ENCODE measurements at regions not wholly inside any gene's neighbourhood (a gene's known extent, or its start where the extent isn't known, plus 50 kb on each side); places are given as distances from the start of the nearest gene placed in this dataset.

- Mint-ChIP-seq H3K27ac (no peak overlapping the region), H3K4me1 (ENCODE audit: low read depth) (no peaks in the 10 kb centered on the region), H3K27me3 (no peaks in the 10 kb centered on the region), H3K36me3 (no peaks in the 10 kb centered on the region), H3K9me3 (ENCODE audit: low read depth) (no peaks in the 10 kb centered on the region), H3K4me3 (no peak overlapping the region)
Observed at GRCh38 chr1:82423174-82423815, 622.6 kb downstream of the ADGRL2 start.

- Mint-ChIP-seq H3K4me3 (no peak overlapping the region), H3K27me3 (no peaks in the 10 kb centered on the region), H3K4me1 (ENCODE audit: low read depth) (no peaks in the 10 kb centered on the region), H3K27ac (no peak overlapping the region), H3K36me3 (no peaks in the 10 kb centered on the region), H3K9me3 (ENCODE audit: low read depth) (no peaks in the 10 kb centered on the region)
Observed at GRCh38 chr1:82421782-82422181, 621.0 kb downstream of the ADGRL2 start.

- Mint-ChIP-seq H3K36me3 (no peaks in the 10 kb centered on the region), H3K4me3 (no peak overlapping the region), H3K27ac (no peak overlapping the region), H3K9me3 (ENCODE audit: low read depth) (no peaks in the 10 kb centered on the region), H3K27me3 (no peaks in the 10 kb centered on the region), H3K4me1 (ENCODE audit: low read depth) (no peaks in the 10 kb centered on the region)
Observed at GRCh38 chr1:82420584-82420983, 619.9 kb downstream of the ADGRL2 start.

GRCh38 chr1:82411605-82412004 lies 610.9 kb downstream of the ADGRL2 start:
- Mint-ChIP-seq H3K9me3 (ENCODE audit: low read depth) (peaks cover 1% of the 10 kb centered on the region), H3K36me3 (no peaks in the 10 kb centered on the region)

GRCh38 chr1:82405333-82405732 lies 604.6 kb downstream of the ADGRL2 start:
- no peak overlapping the region for H3K4me3 Mint-ChIP-seq
- no peaks in the 10 kb centered on the region for H3K36me3 Mint-ChIP-seq
- H3K9me3 Mint-ChIP-seq (ENCODE audit: low read depth) = peaks cover 3% of the 10 kb centered on the region
- H3K27me3 Mint-ChIP-seq = no peaks in the 10 kb centered on the region
- H3K27ac Mint-ChIP-seq = no peak overlapping the region
- H3K4me1 Mint-ChIP-seq (ENCODE audit: low read depth) = no peaks in the 10 kb centered on the region

More at GRCh38 chr1:82411605-82412004, 610.9 kb downstream of the ADGRL2 start:
- H3K27ac Mint-ChIP-seq = no peak overlapping the region
- H3K4me1 Mint-ChIP-seq (ENCODE audit: low read depth) = no peaks in the 10 kb centered on the region
- H3K27me3 Mint-ChIP-seq = no peaks in the 10 kb centered on the region
- H3K4me3 Mint-ChIP-seq = no peak overlapping the region

GRCh38 chr1:82401116-82401515 lies 600.4 kb downstream of the ADGRL2 start:
- Mint-ChIP-seq H3K9me3 (ENCODE audit: low read depth) (no peaks in the 10 kb centered on the region), H3K4me1 (ENCODE audit: low read depth) (no peaks in the 10 kb centered on the region), H3K27ac (no peak overlapping the region), H3K36me3 (no peaks in the 10 kb centered on the region), H3K4me3 (no peak overlapping the region), H3K27me3 (no peaks in the 10 kb centered on the region)

- Mint-ChIP-seq H3K9me3 (ENCODE audit: low read depth) (no peaks in the 10 kb centered on the region), H3K27me3 (peaks cover 2% of the 10 kb centered on the region), H3K4me1 (ENCODE audit: low read depth) (no peaks in the 10 kb centered on the region), H3K4me3 (no peak overlapping the region), H3K27ac (no peak overlapping the region), H3K36me3 (no peaks in the 10 kb centered on the region)
Observed at GRCh38 chr1:82400521-82400920, 599.8 kb downstream of the ADGRL2 start.

- H3K27ac Mint-ChIP-seq = no peak overlapping the region
- H3K36me3 Mint-ChIP-seq = no peaks in the 10 kb centered on the region
- peaks cover 2% of the 10 kb centered on the region for H3K27me3 Mint-ChIP-seq
- no peaks in the 10 kb centered on the region for H3K9me3 Mint-ChIP-seq (ENCODE audit: low read depth)
- no peak overlapping the region for H3K4me3 Mint-ChIP-seq
- H3K4me1 Mint-ChIP-seq (ENCODE audit: low read depth) = no peaks in the 10 kb centered on the region
Observed at GRCh38 chr1:82399093-82399492, 598.4 kb downstream of the ADGRL2 start.

- H3K9me3 Mint-ChIP-seq (ENCODE audit: low read depth) = no peaks in the 10 kb centered on the region
- no peaks in the 10 kb centered on the region for H3K36me3 Mint-ChIP-seq
- H3K27ac Mint-ChIP-seq = no peak overlapping the region
- H3K4me1 Mint-ChIP-seq (ENCODE audit: low read depth) = no peaks in the 10 kb centered on the region
- no peak overlapping the region for H3K4me3 Mint-ChIP-seq
- H3K27me3 Mint-ChIP-seq = peaks cover 2% of the 10 kb centered on the region
Observed at GRCh38 chr1:82398357-82398756, 597.6 kb downstream of the ADGRL2 start.

GRCh38 chr1:82395440-82395839 lies 594.7 kb downstream of the ADGRL2 start:
- Mint-ChIP-seq H3K4me1 (ENCODE audit: low read depth) (no peaks in the 10 kb centered on the region), H3K36me3 (no peaks in the 10 kb centered on the region), H3K27ac (no peak overlapping the region), H3K9me3 (ENCODE audit: low read depth) (no peaks in the 10 kb centered on the region), H3K4me3 (no peak overlapping the region), H3K27me3 (peaks cover 2% of the 10 kb centered on the region)

- Mint-ChIP-seq H3K9me3 (ENCODE audit: low read depth) (no peaks in the 10 kb centered on the region), H3K27me3 (peaks cover 2% of the 10 kb centered on the region), H3K27ac (no peak overlapping the region)
Observed at GRCh38 chr1:82392946-82393345, 592.2 kb downstream of the ADGRL2 start.

GRCh38 chr1:82392513-82392912 lies 591.8 kb downstream of the ADGRL2 start:
- Mint-ChIP-seq H3K36me3 (no peaks in the 10 kb centered on the region), H3K27ac (no peak overlapping the region), H3K27me3 (peaks cover 2% of the 10 kb centered on the region), H3K4me3 (no peak overlapping the region), H3K4me1 (ENCODE audit: low read depth) (no peaks in the 10 kb centered on the region), H3K9me3 (ENCODE audit: low read depth) (no peaks in the 10 kb centered on the region)

More at GRCh38 chr1:82392946-82393345, 592.2 kb downstream of the ADGRL2 start:
- H3K4me3 Mint-ChIP-seq = no peak overlapping the region
- H3K4me1 Mint-ChIP-seq (ENCODE audit: low read depth) = no peaks in the 10 kb centered on the region
- H3K36me3 Mint-ChIP-seq = no peaks in the 10 kb centered on the region

- H3K4me3 Mint-ChIP-seq = no peak overlapping the region
- H3K9me3 Mint-ChIP-seq (ENCODE audit: low read depth) = no peaks in the 10 kb centered on the region
- no peak overlapping the region for H3K27ac Mint-ChIP-seq
- no peaks in the 10 kb centered on the region for H3K4me1 Mint-ChIP-seq (ENCODE audit: low read depth)
- peaks cover 2% of the 10 kb centered on the region for H3K27me3 Mint-ChIP-seq
- no peaks in the 10 kb centered on the region for H3K36me3 Mint-ChIP-seq
Observed at GRCh38 chr1:82391712-82392111, 591.0 kb downstream of the ADGRL2 start.

GRCh38 chr1:82390627-82391026 lies 589.9 kb downstream of the ADGRL2 start:
- no peak overlapping the region for H3K4me3 Mint-ChIP-seq
- no peak overlapping the region for H3K27ac Mint-ChIP-seq
- no peaks in the 10 kb centered on the region for H3K36me3 Mint-ChIP-seq
- H3K4me1 Mint-ChIP-seq (ENCODE audit: low read depth) = no peaks in the 10 kb centered on the region
- H3K9me3 Mint-ChIP-seq (ENCODE audit: low read depth) = no peaks in the 10 kb centered on the region
- peaks cover under 1% of the 10 kb centered on the region for H3K27me3 Mint-ChIP-seq

GRCh38 chr1:82388679-82389078 lies 587.9 kb downstream of the ADGRL2 start:
- H3K4me1 Mint-ChIP-seq (ENCODE audit: low read depth) = no peaks in the 10 kb centered on the region
- no peak overlapping the region for H3K27ac Mint-ChIP-seq
- no peak overlapping the region for H3K4me3 Mint-ChIP-seq
- no peaks in the 10 kb centered on the region for H3K9me3 Mint-ChIP-seq (ENCODE audit: low read depth)
- H3K36me3 Mint-ChIP-seq = no peaks in the 10 kb centered on the region
- no peaks in the 10 kb centered on the region for H3K27me3 Mint-ChIP-seq

GRCh38 chr1:82387012-82387366 lies 586.3 kb downstream of the ADGRL2 start:
- Mint-ChIP-seq H3K4me1 (ENCODE audit: low read depth) (no peaks in the 10 kb centered on the region), H3K36me3 (no peaks in the 10 kb centered on the region), H3K9me3 (ENCODE audit: low read depth) (no peaks in the 10 kb centered on the region), H3K27ac (no peak overlapping the region), H3K4me3 (no peak overlapping the region), H3K27me3 (no peaks in the 10 kb centered on the region)
